IMR-90 (cell line): ENCODE measurements at regions not wholly inside any gene's neighbourhood (a gene's known extent, or its start where the extent isn't known, plus 50 kb on each side); places are given as distances from the start of the nearest gene placed in this dataset.

ENCODE experiments used
- ELK1 ChIP-seq: fragments of 150-350 bp; IDR thresholded peaks from 2 replicates; pipeline ENCODE4 v1.6.1; 2016; ENCODE audit warnings: low read depth, mild to moderate bottlenecking, low read length, moderate library complexity, borderline replicate concordance
- RCOR1 ChIP-seq: IDR thresholded peaks from 2 replicates; pipeline ENCODE4 v1.6.1; 2012; ENCODE audit warnings: mild to moderate bottlenecking, low read length, improper control_type of control experiment; ENCODE audit not compliant: insufficient replicate concordance

DNA sequence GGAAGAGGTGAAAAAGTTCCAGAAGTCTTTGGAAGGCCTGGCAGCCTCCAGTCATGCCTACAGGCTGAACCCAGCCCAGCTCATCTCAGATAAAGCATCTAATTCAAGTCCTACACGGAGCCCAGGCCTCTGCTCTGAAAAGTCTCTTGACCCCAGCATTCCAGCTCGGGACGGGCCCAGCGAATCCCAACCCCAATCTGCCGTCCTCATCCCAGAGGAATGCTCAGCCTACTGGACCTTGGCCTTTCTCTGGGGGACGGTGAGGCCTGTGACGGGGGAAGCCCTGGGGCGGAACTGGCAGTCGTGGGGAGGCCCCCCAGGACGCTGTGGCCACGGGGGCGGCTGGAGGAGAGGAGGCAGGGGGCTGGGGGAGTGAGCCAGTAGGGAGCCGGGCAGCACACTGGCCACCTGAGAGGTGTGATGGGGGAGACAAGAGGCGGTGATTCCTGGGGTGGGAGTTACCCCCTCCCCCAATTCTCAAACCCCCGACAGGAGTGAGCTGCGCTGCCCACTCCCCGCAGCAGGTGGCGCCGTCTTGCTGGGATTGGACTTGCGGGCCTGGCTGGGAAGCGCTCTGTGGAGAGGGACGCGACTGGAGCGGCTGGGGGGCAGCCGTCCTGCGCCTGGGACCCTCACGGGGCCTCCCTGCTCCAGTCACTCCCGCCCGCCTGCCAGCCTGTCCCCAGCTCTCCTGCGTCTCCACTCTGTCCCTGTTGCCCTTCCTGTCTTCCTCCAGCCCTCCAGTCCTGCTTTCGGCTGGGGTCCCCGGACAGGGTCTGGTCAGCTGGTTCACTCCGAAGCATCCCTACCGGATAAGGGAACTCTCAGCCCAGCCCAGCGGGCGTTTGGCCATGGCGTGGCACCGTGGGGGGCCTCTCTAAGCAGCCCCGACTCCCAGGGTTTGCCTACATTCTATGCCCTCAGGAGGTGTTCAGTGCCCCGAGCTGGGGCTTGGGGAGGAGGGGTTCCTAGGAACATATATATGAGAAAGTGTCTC, 182.6 kb upstream of the HAAO start (continued):
- TF ChIP-seq RCOR1 (no peak), ELK1 (no peak)
